Left ventricle myocardium inferior (tissue), 1 donor: ENCODE measurements at regions not wholly inside any gene's neighbourhood (a gene's known extent, or its start where the extent isn't known, plus 50 kb on each side); places are given as distances from the start of the nearest gene placed in this dataset.
A peak's percentile ranks its signal among the peaks of the same experiment; 100 is the strongest.
"Not testable (repeated sequence)": the region's sequence is repeated elsewhere in the genome, so short reads cannot be mapped to it uniquely, and the experiment has no call there.

Experiments
- DNase-seq: peaks from one replicate; pipeline ENCODE4 v3.0.0-alpha.2; 2020
- H3K27ac ChIP-seq: fragments of 200-600 bp; replicated peaks from 2 replicates; pipeline ENCODE4 v1.8.0; 2021
- H3K27me3 ChIP-seq: fragments of 200-600 bp; 2 replicates; pipeline ENCODE4 v1.8.0; 2021; ENCODE audit warnings: low read depth
- H3K36me3 ChIP-seq: fragments of 200-600 bp; 2 replicates; pipeline ENCODE4 v1.8.0; 2021
- H3K4me1 ChIP-seq: fragments of 200-600 bp; 2 replicates; pipeline ENCODE4 v1.8.0; 2021
- H3K4me3 ChIP-seq: fragments of 200-600 bp; 2 replicates; pipeline ENCODE4 v1.8.0; 2021; ENCODE audit warnings: mild to moderate bottlenecking, moderate library complexity
- H3K9me3 ChIP-seq: fragments of 200-600 bp; replicated peaks from 2 replicates; pipeline ENCODE4 v1.8.0; 2021
- intact Hi-C: fragments of 100-400 bp; cut with micrococcal nuclease; formaldehyde crosslinking; loops from one replicate; pipeline ENCODE4 v1.11.0; 2022
- TF ChIP-seq, protein P1 (sequence below): fragments of 200-600 bp; IDR thresholded peaks from 2 replicates; pipeline ENCODE4 v1.8.0; 2021; ENCODE audit warnings: antibody characterized with exemption, mild to moderate bottlenecking, borderline replicate concordance
- donor health status: DM: no; HTN: yes; CAD: no; lungs with severe emphysema.

DNA sequence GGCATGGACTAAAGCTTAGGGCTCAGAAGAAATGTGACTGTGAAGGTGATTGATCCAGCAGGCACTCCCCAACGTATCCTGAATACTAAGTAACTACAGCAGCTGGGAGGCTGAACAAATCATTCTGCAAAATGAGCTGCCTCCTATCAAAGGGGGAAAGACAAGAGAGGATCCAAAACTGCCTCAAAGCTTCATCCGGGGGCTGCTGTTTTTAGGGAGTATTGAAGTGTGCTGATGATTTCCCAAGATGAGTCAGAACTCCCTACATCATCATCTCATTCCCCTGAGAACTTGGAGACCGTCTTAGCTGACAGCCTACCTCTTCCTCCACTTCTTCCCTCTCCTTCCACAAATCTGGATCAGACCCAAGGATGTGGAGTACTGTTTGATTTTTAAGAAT, 108.4 kb upstream of the GRAMD1B start:
- intact Hi-C loops: no loop called here
- TF ChIP-seq, protein P1, sequence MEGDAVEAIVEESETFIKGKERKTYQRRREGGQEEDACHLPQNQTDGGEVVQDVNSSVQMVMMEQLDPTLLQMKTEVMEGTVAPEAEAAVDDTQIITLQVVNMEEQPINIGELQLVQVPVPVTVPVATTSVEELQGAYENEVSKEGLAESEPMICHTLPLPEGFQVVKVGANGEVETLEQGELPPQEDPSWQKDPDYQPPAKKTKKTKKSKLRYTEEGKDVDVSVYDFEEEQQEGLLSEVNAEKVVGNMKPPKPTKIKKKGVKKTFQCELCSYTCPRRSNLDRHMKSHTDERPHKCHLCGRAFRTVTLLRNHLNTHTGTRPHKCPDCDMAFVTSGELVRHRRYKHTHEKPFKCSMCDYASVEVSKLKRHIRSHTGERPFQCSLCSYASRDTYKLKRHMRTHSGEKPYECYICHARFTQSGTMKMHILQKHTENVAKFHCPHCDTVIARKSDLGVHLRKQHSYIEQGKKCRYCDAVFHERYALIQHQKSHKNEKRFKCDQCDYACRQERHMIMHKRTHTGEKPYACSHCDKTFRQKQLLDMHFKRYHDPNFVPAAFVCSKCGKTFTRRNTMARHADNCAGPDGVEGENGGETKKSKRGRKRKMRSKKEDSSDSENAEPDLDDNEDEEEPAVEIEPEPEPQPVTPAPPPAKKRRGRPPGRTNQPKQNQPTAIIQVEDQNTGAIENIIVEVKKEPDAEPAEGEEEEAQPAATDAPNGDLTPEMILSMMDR: no peak
- H3K4me1 ChIP-seq: no peaks in the 10 kb centered on the region
- H3K27me3 ChIP-seq: peaks cover 27% of the 10 kb centered on the region
- H3K4me3 ChIP-seq: no peak overlapping the region
- no peaks in the 10 kb centered on the region for H3K36me3 ChIP-seq
- DNase-seq: no peak
- H3K27ac ChIP-seq: no peak overlapping the region
- no peaks in the 10 kb centered on the region for H3K9me3 ChIP-seq

DNA sequence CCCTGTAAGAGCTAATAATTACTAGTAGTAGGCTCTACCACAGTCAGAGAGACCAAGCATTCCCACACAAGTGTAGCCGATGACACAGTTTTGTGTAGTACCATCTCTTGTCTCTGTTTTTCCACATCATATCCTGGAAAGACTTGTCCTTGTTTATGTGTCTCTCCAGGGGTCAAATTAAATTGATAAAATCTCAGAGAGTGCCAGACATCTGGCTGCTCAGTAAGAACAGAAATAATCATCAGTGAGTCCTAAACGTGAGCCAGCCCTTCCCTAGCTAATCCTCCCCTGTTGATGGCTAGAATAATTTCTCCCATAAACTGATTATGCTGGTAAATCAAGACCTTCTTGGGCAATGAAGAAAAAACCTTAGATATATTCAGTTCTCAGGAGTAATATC, 111.4 kb upstream of the GRAMD1B start:
- intact Hi-C loops: no loop called here
- H3K36me3 ChIP-seq: no peaks in the 10 kb centered on the region
- no peaks in the 10 kb centered on the region for H3K9me3 ChIP-seq
- TF ChIP-seq, protein P1: no peak
- H3K4me1 ChIP-seq: peaks cover 17% of the 10 kb centered on the region
- no peak overlapping the region for H3K4me3 ChIP-seq
- no peak for DNase-seq
- H3K27me3 ChIP-seq: peaks cover 35% of the 10 kb centered on the region
- no peak overlapping the region for H3K27ac ChIP-seq

DNA sequence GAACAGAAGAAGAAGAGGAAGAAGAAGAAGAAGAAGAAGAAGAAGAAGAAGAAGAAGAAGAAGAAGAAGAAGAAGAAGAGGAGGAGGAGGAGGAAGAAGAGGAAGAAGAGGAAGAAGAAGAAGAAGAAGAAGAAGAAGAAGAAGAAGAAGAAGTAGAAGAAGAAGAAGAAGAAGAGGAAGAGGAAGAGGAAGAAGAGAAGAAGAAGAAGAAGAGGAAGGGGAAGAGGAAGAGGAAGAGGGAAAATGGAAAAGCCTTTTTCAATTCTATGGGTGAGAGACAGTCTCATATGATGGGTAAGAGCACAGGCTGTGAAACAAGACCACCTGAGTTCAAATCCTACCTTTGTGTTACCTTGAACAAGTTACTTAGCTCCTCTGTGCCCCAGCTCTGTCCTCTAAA, 111.9 kb upstream of the GRAMD1B start:
- intact Hi-C loops, DNase-seq, H3K27ac ChIP-seq, H3K4me3 ChIP-seq, H3K9me3 ChIP-seq, H3K36me3 ChIP-seq: not testable (repeated sequence)
- Histone ChIP-seq H3K27me3 (peaks cover 35% of the 10 kb centered on the region), H3K4me1 (peaks cover 22% of the 10 kb centered on the region)

DNA sequence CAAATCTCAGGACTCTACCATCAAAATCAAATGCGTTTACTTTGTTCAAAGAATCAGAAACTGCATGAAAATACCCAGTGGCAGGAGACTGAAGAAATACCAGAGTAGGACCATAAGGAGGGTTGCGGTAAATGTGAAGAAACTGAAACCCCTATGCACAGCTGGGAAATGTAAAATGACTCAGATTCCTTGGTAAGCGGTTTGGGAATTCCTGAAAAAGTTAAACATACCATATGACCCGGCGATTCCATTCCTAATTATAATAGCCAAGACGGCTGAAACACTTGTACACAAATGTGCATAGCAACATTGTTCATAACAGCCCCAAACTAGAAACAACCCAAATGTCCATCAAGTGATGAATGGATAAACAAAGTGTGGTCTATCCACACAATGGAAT, 114.1 kb upstream of the GRAMD1B start:
- Histone ChIP-seq H3K4me1 (peaks cover 31% of the 10 kb centered on the region), H3K27ac (peak overlapping the region; percentile 94), H3K9me3 (no peaks in the 10 kb centered on the region), H3K36me3 (no peaks in the 10 kb centered on the region), H3K27me3 (peaks cover 36% of the 10 kb centered on the region), H3K4me3 (no peak overlapping the region)
- no peak for DNase-seq
- TF ChIP-seq, protein P1: no peak
- intact Hi-C loops: no loop called here

DNA sequence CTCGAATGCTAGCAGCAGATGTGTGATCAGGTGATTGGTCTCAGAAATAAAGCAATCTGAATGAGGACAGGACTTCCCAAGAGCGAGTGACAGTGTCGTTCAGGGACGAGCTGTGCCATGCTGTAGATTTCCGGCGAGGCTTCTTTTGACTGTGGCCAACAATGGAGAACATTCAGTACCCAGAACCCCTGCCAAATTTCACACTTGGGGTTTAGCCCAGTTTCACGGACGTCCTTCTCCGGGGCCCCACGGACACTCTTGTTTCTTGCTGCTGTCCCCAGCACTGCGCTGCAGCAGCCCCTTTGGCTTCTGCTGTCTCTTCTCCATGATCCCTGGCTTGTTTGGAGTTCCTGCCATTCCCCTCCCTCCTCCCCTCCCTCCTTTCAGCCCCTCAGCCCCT, 115.1 kb upstream of the GRAMD1B start:
- Histone ChIP-seq H3K9me3 (no peaks in the 10 kb centered on the region), H3K4me3 (no peak overlapping the region), H3K27me3 (peaks cover 26% of the 10 kb centered on the region), H3K27ac (peak overlapping the region; percentile 94), H3K4me1 (peaks cover 31% of the 10 kb centered on the region), H3K36me3 (no peaks in the 10 kb centered on the region)
- intact Hi-C loops: no loop called here
- TF ChIP-seq, protein P1: no peak
- peak; percentile 51 for DNase-seq

DNA sequence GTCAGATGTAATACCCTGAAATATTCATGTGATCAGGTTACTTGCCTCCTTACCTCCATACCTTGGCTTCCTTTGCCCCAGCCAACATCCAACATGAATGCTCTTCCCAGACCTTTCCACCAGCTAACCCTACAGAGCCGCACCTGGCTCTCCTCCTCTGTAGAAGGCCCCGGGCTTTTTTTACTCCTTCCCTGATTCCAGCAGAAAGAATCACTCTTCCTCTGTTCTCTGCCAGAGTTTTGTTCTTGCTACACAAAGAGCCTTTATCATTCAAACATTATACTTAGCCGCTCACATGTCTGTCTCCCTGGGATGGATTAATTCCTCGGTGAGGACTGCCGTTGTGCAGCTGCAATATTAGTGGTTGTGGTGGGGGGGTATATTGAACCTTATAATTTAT, 116.8 kb upstream of the GRAMD1B start:
- H3K4me1 ChIP-seq: peaks cover 42% of the 10 kb centered on the region
- no peak for DNase-seq
- no peaks in the 10 kb centered on the region for H3K36me3 ChIP-seq
- H3K4me3 ChIP-seq: no peak overlapping the region
- H3K27ac ChIP-seq: peak overlapping the region; percentile 94
- peaks cover 13% of the 10 kb centered on the region for H3K27me3 ChIP-seq
- TF ChIP-seq, protein P1: no peak
- H3K9me3 ChIP-seq: no peaks in the 10 kb centered on the region
- intact Hi-C loops: no loop called here
